KMS-11 (cell line): ENCODE measurements at regions not wholly inside any gene's neighbourhood (a gene's known extent, or its start where the extent isn't known, plus 50 kb on each side); places are given as distances from the start of the nearest gene placed in this dataset.

Source experiments
- H2AFZ ChIP-seq: fragments of 200-600 bp; sonication (generic); 2 replicates; pipeline ENCODE4 v1.6.1; 2016; ENCODE audit warnings: antibody characterized with exemption, mixed run types, low read depth
- H3K27ac ChIP-seq: fragments of 200-600 bp; sonication (generic); 2 replicates; pipeline ENCODE4 v1.6.1; 2016; ENCODE audit warnings: mild to moderate bottlenecking, mixed run types
- H3K27me3 ChIP-seq: fragments of 200-600 bp; sonication (generic); 2 replicates; pipeline ENCODE4 v1.6.1; 2017; ENCODE audit warnings: mild to moderate bottlenecking, low read depth, mixed run types, moderate library complexity; ENCODE audit not compliant: insufficient read depth
- H3K36me3 ChIP-seq: fragments of 200-600 bp; sonication (generic); 2 replicates; pipeline ENCODE4 v1.6.1; 2017; ENCODE audit warnings: mild to moderate bottlenecking, mixed run types; ENCODE audit not compliant: insufficient read depth
- H3K4me1 ChIP-seq: fragments of 200-600 bp; sonication (generic); 2 replicates; pipeline ENCODE4 v1.6.1; 2016; ENCODE audit warnings: mild to moderate bottlenecking, low read depth, mixed run types; ENCODE audit not compliant: poor library complexity, severe bottlenecking
- H3K4me2 ChIP-seq: fragments of 200-600 bp; sonication (generic); 2 replicates; pipeline ENCODE4 v1.7.0; 2016; ENCODE audit warnings: mild to moderate bottlenecking, mixed run types
- H3K4me3 ChIP-seq: fragments of 200-600 bp; sonication (generic); IDR thresholded peaks from 2 replicates; pipeline ENCODE4 v1.6.1; 2017; ENCODE audit warnings: low read depth, low read length, mixed read lengths; ENCODE audit not compliant: insufficient read depth
- H3K79me2 ChIP-seq: fragments of 200-600 bp; sonication (generic); 2 replicates; pipeline ENCODE4 v1.6.1; 2016; ENCODE audit warnings: low read depth, mixed run types; ENCODE audit not compliant: insufficient read depth
- H3K9ac ChIP-seq: fragments of 200-600 bp; sonication (generic); 2 replicates; pipeline ENCODE4 v1.6.1; 2016; ENCODE audit warnings: mild to moderate bottlenecking, mixed run types
- H4K20me1 ChIP-seq: fragments of 200-600 bp; sonication (generic); 2 replicates; pipeline ENCODE4 v1.6.1; 2016; ENCODE audit warnings: mild to moderate bottlenecking, mixed run types; ENCODE audit not compliant: insufficient read depth
- CTCF ChIP-seq: fragments of 200-600 bp; sonication (generic); conservative IDR thresholded peaks from 2 replicates; pipeline ENCODE4 v1.6.1; 2017; ENCODE audit warnings: low read depth, mild to moderate bottlenecking, antibody characterized with exemption, low read length, moderate library complexity, mixed read lengths

GRCh38 chr16:60346256-60346655 is 1612.1 kb upstream of the GOT2 start:
- Histone ChIP-seq H3K27ac (no peak overlapping the region), H3K4me1 (no peaks in the 10 kb centered on the region), H4K20me1 (no peaks in the 10 kb centered on the region), H2AFZ (no peak overlapping the region), H3K4me3 (no peak overlapping the region), H3K9ac (no peak overlapping the region), H3K79me2 (no peaks in the 10 kb centered on the region), H3K4me2 (no peak overlapping the region), H3K27me3 (no peaks in the 10 kb centered on the region), H3K36me3 (no peaks in the 10 kb centered on the region)
- TF ChIP-seq CTCF = no peak

GRCh38 chr16:60337671-60338070 is 1603.6 kb upstream of the GOT2 start:
- H3K27me3 ChIP-seq = no peaks in the 10 kb centered on the region
- H3K4me2 ChIP-seq = no peak overlapping the region
- H4K20me1 ChIP-seq = no peaks in the 10 kb centered on the region
- TF ChIP-seq CTCF = no peak
- H3K4me3 ChIP-seq = no peak overlapping the region
- no peaks in the 10 kb centered on the region for H3K36me3 ChIP-seq
- H3K27ac ChIP-seq = no peak overlapping the region
- no peak overlapping the region for H3K9ac ChIP-seq
- no peaks in the 10 kb centered on the region for H3K79me2 ChIP-seq
- no peaks in the 10 kb centered on the region for H3K4me1 ChIP-seq
- no peak overlapping the region for H2AFZ ChIP-seq

- H3K27ac ChIP-seq = no peak overlapping the region
- H3K9ac ChIP-seq = no peak overlapping the region
- TF ChIP-seq CTCF = no peak
- H3K79me2 ChIP-seq = no peaks in the 10 kb centered on the region
- no peak overlapping the region for H3K4me2 ChIP-seq
- H3K36me3 ChIP-seq = no peaks in the 10 kb centered on the region
- H4K20me1 ChIP-seq = no peaks in the 10 kb centered on the region
- H2AFZ ChIP-seq = no peak overlapping the region
- no peaks in the 10 kb centered on the region for H3K4me1 ChIP-seq
- no peaks in the 10 kb centered on the region for H3K27me3 ChIP-seq
- no peak overlapping the region for H3K4me3 ChIP-seq
Measured at GRCh38 chr16:60331168-60331567, 1597.1 kb upstream of the GOT2 start.

- H3K4me2 ChIP-seq = no peak overlapping the region
- no peak overlapping the region for H3K27ac ChIP-seq
- H2AFZ ChIP-seq = no peak overlapping the region
- TF ChIP-seq CTCF = no peak
- no peaks in the 10 kb centered on the region for H3K4me1 ChIP-seq
- H3K9ac ChIP-seq = no peak overlapping the region
- H3K27me3 ChIP-seq = no peaks in the 10 kb centered on the region
- H3K79me2 ChIP-seq = no peaks in the 10 kb centered on the region
- no peaks in the 10 kb centered on the region for H4K20me1 ChIP-seq
- H3K4me3 ChIP-seq = no peak overlapping the region
- no peaks in the 10 kb centered on the region for H3K36me3 ChIP-seq
Measured at GRCh38 chr16:60329108-60329507, 1595.0 kb upstream of the GOT2 start.

GRCh38 chr16:60328152-60328551 is 1594.0 kb upstream of the GOT2 start:
- Histone ChIP-seq H3K4me1 (no peaks in the 10 kb centered on the region), H4K20me1 (no peaks in the 10 kb centered on the region), H3K27me3 (no peaks in the 10 kb centered on the region), H3K79me2 (no peaks in the 10 kb centered on the region), H3K27ac (no peak overlapping the region), H3K4me2 (no peak overlapping the region), H3K4me3 (no peak overlapping the region), H3K36me3 (no peaks in the 10 kb centered on the region), H2AFZ (no peak overlapping the region), H3K9ac (no peak overlapping the region)
- no peak for TF ChIP-seq CTCF
